H1 (cell line): ENCODE measurements at regions not wholly inside any gene's neighbourhood (a gene's known extent, or its start where the extent isn't known, plus 50 kb on each side); places are given as distances from the start of the nearest gene placed in this dataset.

Source experiments
- CTCF ChIA-PET: fragments of 300-600 bp; sonication (Branson Sonifier 250); formaldehyde crosslinking; loops from one replicate; lab custom pipeline; 2021; ENCODE audit not compliant: partially characterized antibody; lab: Charles Lee
- POLR2A ChIA-PET: fragments of 300-600 bp; sonication (Branson Sonifier 250); formaldehyde crosslinking; loops from one replicate; lab custom pipeline; 2021; ENCODE audit warnings: inconsistent platforms; ENCODE audit not compliant: partially characterized antibody; lab: Charles Lee
- DNase-seq, 2 experiments: peaks; one replicate each; pipeline versions ENCODE4 v3.0.0 to v3.0.0-alpha.2; 2010 to 2022; ENCODE audit warnings: low spot score in 2 of 2, low read depth in 1 of 2, mixed read lengths in 1 of 2
- FAIRE-seq: peaks from 2 replicates; lab custom pipeline; 2011; peaks lifted over from hg19 to GRCh38; lab: Jason Lieb, UNC
- H2AFZ ChIP-seq: 2 replicates; pipeline ENCODE4 v1.8.1; 2012; ENCODE audit warnings: low read length, inconsistent platforms
- H2AK5ac ChIP-seq: 2 replicates; pipeline ENCODE4 v1.6.1; 2013; ENCODE audit warnings: low read depth, low read length
- H2BK120ac ChIP-seq: replicated peaks from 2 replicates; pipeline ENCODE3; 2013; ENCODE audit warnings: low read depth, low read length, inconsistent platforms
- H2BK12ac ChIP-seq: 2 replicates; pipeline ENCODE4 v1.6.1; 2013; ENCODE audit warnings: low read depth, low read length
- H2BK15ac ChIP-seq: 2 replicates; pipeline ENCODE4 v1.6.1; 2013; ENCODE audit warnings: low read length
- H2BK20ac ChIP-seq: 2 replicates; pipeline ENCODE4 v1.6.1; 2013; ENCODE audit warnings: low read length
- H2BK5ac ChIP-seq: 2 replicates; pipeline ENCODE4 v1.6.1; 2013; ENCODE audit warnings: low read depth, low read length
- H3K14ac ChIP-seq: 2 replicates; pipeline ENCODE4 v1.6.1; 2013; ENCODE audit warnings: inconsistent platforms; ENCODE audit not compliant: insufficient read length
- H3K18ac ChIP-seq: 2 replicates; pipeline ENCODE4 v1.6.1; 2013; ENCODE audit warnings: low read length; ENCODE audit errors: extremely low read depth
- H3K23ac ChIP-seq: 2 replicates; pipeline ENCODE4 v1.6.1; 2013; ENCODE audit warnings: inconsistent platforms; ENCODE audit not compliant: insufficient read length
- H3K23me2 ChIP-seq: 2 replicates; pipeline ENCODE4 v1.6.1; 2013; ENCODE audit warnings: low read depth, low read length
- H3K27ac ChIP-seq: 2 replicates; pipeline ENCODE4 v1.6.1; 2011; ENCODE audit warnings: low read depth, low read length, inconsistent platforms
- H3K27me3 ChIP-seq, 4 experiments: replicated peaks in 1 of 4; 1 replicate in 1 of 4; 2 replicates in 3 of 4; pipeline versions ENCODE4 v1.6.1 to v1.8.1; 2011 to 2013; ENCODE audit warnings: low read length in 3 of 4, mild to moderate bottlenecking in 3 of 4, inconsistent platforms in 2 of 4, mixed read lengths in 2 of 4, moderate library complexity in 1 of 4; ENCODE audit not compliant: control insufficient read depth in 3 of 4, insufficient read depth in 3 of 4; ENCODE audit errors: extremely low read depth in 1 of 4
- H3K36me3 ChIP-seq, 4 experiments: 2 replicates each; pipeline versions ENCODE4 v1.6.1 to v1.8.1; 2011 to 2013; ENCODE audit warnings: mild to moderate bottlenecking in 4 of 4, low read length in 3 of 4, moderate library complexity in 2 of 4, control low read depth in 1 of 4, inconsistent platforms in 1 of 4; ENCODE audit not compliant: insufficient read depth in 4 of 4, control insufficient read depth in 2 of 4
- H3K4ac ChIP-seq: replicated peaks from 2 replicates; pipeline ENCODE3; 2013; ENCODE audit warnings: low read length, low read depth, mixed read lengths, inconsistent platforms; ENCODE audit not compliant: insufficient read length
- H3K4me1 ChIP-seq, 4 experiments: replicated peaks in 1 of 4; 1 replicate in 1 of 4; 2 replicates in 3 of 4; pipeline versions ENCODE4 v1.6.1 to v1.8.1; 2011 to 2013; ENCODE audit warnings: low read length in 3 of 4, inconsistent platforms in 2 of 4, mixed read lengths in 1 of 4; ENCODE audit not compliant: insufficient read depth in 4 of 4, control insufficient read depth in 3 of 4
- H3K4me2 ChIP-seq, 2 experiments: 2 replicates each; pipeline versions ENCODE4 v1.6.1 to v1.8.1; 2011 to 2013; ENCODE audit warnings: low read depth in 2 of 2, low read length in 2 of 2, control low read depth in 1 of 2, inconsistent platforms in 1 of 2, mild to moderate bottlenecking in 1 of 2; ENCODE audit not compliant: insufficient read depth in 1 of 2
- H3K4me3 ChIP-seq, 4 experiments: fragments of 200-600, 300-600 bp in 1 of 4; sonication (generic), shearing (Covaris generic), sonication (Bioruptor Twin) in 1 of 4; 2 replicates each; pipeline versions ENCODE4 v1.5.1 to v1.8.1; 2011 to 2016; ENCODE audit warnings: low read length in 4 of 4, low read depth in 3 of 4, control low read depth in 2 of 4, inconsistent platforms in 2 of 4, mild to moderate bottlenecking in 2 of 4, mixed read lengths in 1 of 4, moderate library complexity in 1 of 4; ENCODE audit not compliant: insufficient read depth in 2 of 4; ENCODE audit errors: extremely low read depth in 1 of 4
- H3K56ac ChIP-seq: replicated peaks from 2 replicates; pipeline ENCODE3; 2013; ENCODE audit warnings: low read depth, mild to moderate bottlenecking, mixed read lengths, low read length, inconsistent platforms; ENCODE audit not compliant: insufficient read length
- H3K79me1 ChIP-seq: 2 replicates; pipeline ENCODE4 v1.6.1; 2013; ENCODE audit warnings: low read depth, low read length, control low read depth
- H3K79me2 ChIP-seq, 2 experiments: 2 replicates each; pipeline versions ENCODE4 v1.6.1 to v1.8.1; 2012 to 2013; ENCODE audit warnings: low read length in 2 of 2, mild to moderate bottlenecking in 2 of 2, inconsistent platforms in 1 of 2; ENCODE audit not compliant: insufficient read depth in 2 of 2, control insufficient read depth in 1 of 2
- H3K9ac ChIP-seq, 4 experiments: replicated peaks in 1 of 4; 1 replicate in 1 of 4; 2 replicates in 3 of 4; pipeline versions ENCODE4 v1.6.1 to v1.8.1; 2011 to 2013; ENCODE audit warnings: low read depth in 3 of 4, low read length in 3 of 4, control low read depth in 2 of 4, mild to moderate bottlenecking in 2 of 4, moderate library complexity in 2 of 4, inconsistent platforms in 1 of 4; ENCODE audit errors: extremely low read depth in 1 of 4
- H3K9me3 ChIP-seq, 2 experiments: 2 replicates each; pipeline versions ENCODE4 v1.6.1 to v1.8.1; 2012 to 2013; ENCODE audit warnings: mild to moderate bottlenecking in 2 of 2, moderate library complexity in 2 of 2, control low read depth in 1 of 2, inconsistent platforms in 1 of 2, low read depth in 1 of 2, low read length in 1 of 2, mixed read lengths in 1 of 2; ENCODE audit not compliant: insufficient read depth in 2 of 2
- H4K20me1 ChIP-seq, 2 experiments: replicated peaks in 1 of 2; 2 replicates each; pipeline versions ENCODE3 to v1.8.1; 2011 to 2013; ENCODE audit warnings: inconsistent platforms in 2 of 2, low read length in 2 of 2, mild to moderate bottlenecking in 1 of 2; ENCODE audit not compliant: insufficient read depth in 2 of 2, control insufficient read depth in 1 of 2
- H4K5ac ChIP-seq: 2 replicates; pipeline ENCODE4 v1.6.1; 2013; ENCODE audit warnings: low read length, low read depth, mixed read lengths, inconsistent platforms; ENCODE audit not compliant: insufficient read length
- H4K8ac ChIP-seq: 2 replicates; pipeline ENCODE4 v1.8.0; 2013; ENCODE audit warnings: mild to moderate bottlenecking, moderate library complexity, low read length, inconsistent platforms; ENCODE audit not compliant: insufficient read depth; ENCODE audit errors: extremely low read depth
- H4K91ac ChIP-seq: replicated peaks from 2 replicates; pipeline ENCODE3; 2013; ENCODE audit warnings: low read length, mixed read lengths, inconsistent platforms; ENCODE audit not compliant: insufficient read length
- CBX8 ChIP-seq: fragments of 300-800, 300-1000 bp; sonication (generic); IDR thresholded peaks from 2 replicates; pipeline ENCODE4 v1.7.1; 2016; ENCODE audit warnings: low read depth, low read length, borderline replicate concordance
- EZH2 ChIP-seq: fragments of 200-600 bp; sonication (generic); IDR thresholded peaks from 2 replicates; pipeline ENCODE4 v1.7.1; 2012; ENCODE audit warnings: low read depth, mild to moderate bottlenecking, moderate library complexity, low read length, inconsistent platforms; ENCODE audit not compliant: severe bottlenecking
- TEAD4 ChIP-seq: IDR thresholded peaks from 2 replicates; pipeline ENCODE4 v1.6.1; 2012; ENCODE audit warnings: low read depth, low read length, inconsistent platforms, mixed read lengths
- WGBS, 2 experiments: shearing (Covaris generic) in 1 of 2; methylation state at CpG; one replicate each; pipeline versions ENCODE4 v1.1.6 to v1.1.7; 2013 to 2015; ENCODE audit warnings: low lambda C conversion rate in 2 of 2, mixed read lengths in 2 of 2, inconsistent platforms in 1 of 2, low coverage in 1 of 2, missing lambda C conversion rate in 1 of 2; ENCODE audit not compliant: insufficient replicate concordance in 2 of 2, insufficient coverage in 1 of 2, insufficient read length in 1 of 2; ENCODE audit errors: extremely low coverage in 1 of 2, missing lambda C conversion rate in 1 of 2; 5-methylcytosine and 5-hydroxymethylcytosine counted together

- Histone ChIP-seq H4K20me1 (no peaks in the 10 kb centered on the region), H4K5ac (no peak overlapping the region), H2BK20ac (no peak overlapping the region), H3K79me2 (no peaks in the 10 kb centered on the region), H3K23ac (no peak overlapping the region), H3K4me2 (no peak overlapping the region), H3K4me3 (no peak overlapping the region), H2BK5ac (no peak overlapping the region), H3K23me2 (no peaks in the 10 kb centered on the region), H2BK12ac (no peak overlapping the region), H2AFZ (no peak overlapping the region), H3K56ac (no peak overlapping the region), H3K9me3 (no peaks in the 10 kb centered on the region), H2BK15ac (no peak overlapping the region), H2BK120ac (no peak overlapping the region), H2AK5ac (no peak overlapping the region), H3K4ac (no peak overlapping the region), H3K14ac (no peak overlapping the region), H3K9ac (no peak overlapping the region), H4K91ac (no peak overlapping the region), H3K4me1 (no peaks in the 10 kb centered on the region), H4K8ac (no peak overlapping the region), H3K36me3 (no peaks in the 10 kb centered on the region), H3K27ac (no peak overlapping the region), H3K79me1 (no peaks in the 10 kb centered on the region), H3K18ac (no peak overlapping the region), H3K27me3 (no peaks in the 10 kb centered on the region)
- TF ChIP-seq CBX8 (no peak), TEAD4 (no peak), EZH2 (no peak)
- ChIA-PET CTCF (no interaction called here), POLR2A (no interaction called here)
- no peak for DNase-seq
- 90% methylated on average over 5 of the region's 5 CpGs; no CpG with 5 or more reads in 1 of the 2 experiments for WGBS, 2 experiments
- no peak for FAIRE-seq
Observed at GRCh38 chr3:106018929-106019550, 150.2 kb upstream of the CBLB start.
